Lower lobe of right lung (tissue), 2 donors: ENCODE measurements at regions not wholly inside any gene's neighbourhood (a gene's known extent, or its start where the extent isn't known, plus 50 kb on each side); places are given as distances from the start of the nearest gene placed in this dataset.
"Not testable (repeated sequence)": the region's sequence is repeated elsewhere in the genome, so short reads cannot be mapped to it uniquely, and the experiment has no call there.

Experiments
- ATAC-seq, 2 donors: fragments of 200-7000 bp; cut with Tn5 transposase; one replicate each; pipeline ENCODE4 v1.9.1; 2020 to 2022; ENCODE audit warnings: mild to moderate bottlenecking in 2 of 2, moderate library complexity in 2 of 2
- DNase-seq: peaks from one replicate; pipeline ENCODE4 v3.0.0-alpha.2; 2020
- H3K27ac ChIP-seq: fragments of 200-600 bp; one replicate; pipeline ENCODE4 v1.8.0; 2022
- H3K27me3 ChIP-seq: fragments of 200-600 bp; one replicate; pipeline ENCODE4 v1.8.0; 2022; ENCODE audit warnings: low read depth
- H3K36me3 ChIP-seq: fragments of 200-600 bp; one replicate; pipeline ENCODE4 v1.8.0; 2022; ENCODE audit warnings: mild to moderate bottlenecking
- H3K4me1 ChIP-seq: fragments of 200-600 bp; one replicate; pipeline ENCODE4 v1.8.0; 2022
- H3K4me3 ChIP-seq: fragments of 200-600 bp; one replicate; pipeline ENCODE4 v1.8.0; 2022; ENCODE audit warnings: mild to moderate bottlenecking
- H3K9me3 ChIP-seq: fragments of 200-600 bp; one replicate; pipeline ENCODE4 v1.8.0; 2022
- intact Hi-C: fragments of 100-400 bp; cut with DNase I; formaldehyde crosslinking; loops from one replicate; pipeline ENCODE4 v1.11.0; 2022
- TF ChIP-seq, protein P1 (sequence below): fragments of 200-600 bp; IDR thresholded peaks from one replicate; pipeline ENCODE4 v1.8.0; 2022; ENCODE audit warnings: antibody characterized with exemption, mild to moderate bottlenecking
- donor health status: DM: no; HTN: yes; CAD: no; lungs with severe emphysema.

DNA sequence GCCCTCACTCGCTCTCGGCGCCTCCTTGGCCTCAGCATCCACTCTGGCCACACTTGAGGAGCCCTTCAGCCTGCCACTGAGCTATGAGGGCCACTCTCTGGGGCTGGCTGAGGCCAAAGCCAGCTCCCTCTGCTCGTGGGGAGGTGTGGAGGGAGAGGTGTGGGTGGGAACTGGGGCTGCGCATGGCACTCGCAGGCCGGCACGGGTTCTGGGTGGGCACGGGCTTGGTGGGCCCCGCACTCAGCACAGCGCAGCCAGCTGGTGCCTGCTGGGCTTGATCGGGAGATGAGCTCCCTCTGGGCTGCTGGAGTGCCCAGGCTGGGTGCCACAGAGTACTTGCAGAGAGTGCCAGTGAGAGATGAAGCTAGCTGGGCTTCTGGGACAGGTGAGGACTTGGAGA, 875.5 kb downstream of the XPNPEP1 start:
- no peak overlapping the region for H3K4me3 ChIP-seq
- H3K36me3 ChIP-seq = no peaks in the 10 kb centered on the region
- intact Hi-C loops = no loop called here
- no peaks in the 10 kb centered on the region for H3K4me1 ChIP-seq
- H3K9me3 ChIP-seq = no peaks in the 10 kb centered on the region
- TF ChIP-seq, protein P1, sequence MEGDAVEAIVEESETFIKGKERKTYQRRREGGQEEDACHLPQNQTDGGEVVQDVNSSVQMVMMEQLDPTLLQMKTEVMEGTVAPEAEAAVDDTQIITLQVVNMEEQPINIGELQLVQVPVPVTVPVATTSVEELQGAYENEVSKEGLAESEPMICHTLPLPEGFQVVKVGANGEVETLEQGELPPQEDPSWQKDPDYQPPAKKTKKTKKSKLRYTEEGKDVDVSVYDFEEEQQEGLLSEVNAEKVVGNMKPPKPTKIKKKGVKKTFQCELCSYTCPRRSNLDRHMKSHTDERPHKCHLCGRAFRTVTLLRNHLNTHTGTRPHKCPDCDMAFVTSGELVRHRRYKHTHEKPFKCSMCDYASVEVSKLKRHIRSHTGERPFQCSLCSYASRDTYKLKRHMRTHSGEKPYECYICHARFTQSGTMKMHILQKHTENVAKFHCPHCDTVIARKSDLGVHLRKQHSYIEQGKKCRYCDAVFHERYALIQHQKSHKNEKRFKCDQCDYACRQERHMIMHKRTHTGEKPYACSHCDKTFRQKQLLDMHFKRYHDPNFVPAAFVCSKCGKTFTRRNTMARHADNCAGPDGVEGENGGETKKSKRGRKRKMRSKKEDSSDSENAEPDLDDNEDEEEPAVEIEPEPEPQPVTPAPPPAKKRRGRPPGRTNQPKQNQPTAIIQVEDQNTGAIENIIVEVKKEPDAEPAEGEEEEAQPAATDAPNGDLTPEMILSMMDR = no peak
- ATAC-seq = peak in 1 of 2 donors; percentile 46
- H3K27me3 ChIP-seq = no peaks in the 10 kb centered on the region
- DNase-seq = no peak
- H3K27ac ChIP-seq = no peak overlapping the region

DNA sequence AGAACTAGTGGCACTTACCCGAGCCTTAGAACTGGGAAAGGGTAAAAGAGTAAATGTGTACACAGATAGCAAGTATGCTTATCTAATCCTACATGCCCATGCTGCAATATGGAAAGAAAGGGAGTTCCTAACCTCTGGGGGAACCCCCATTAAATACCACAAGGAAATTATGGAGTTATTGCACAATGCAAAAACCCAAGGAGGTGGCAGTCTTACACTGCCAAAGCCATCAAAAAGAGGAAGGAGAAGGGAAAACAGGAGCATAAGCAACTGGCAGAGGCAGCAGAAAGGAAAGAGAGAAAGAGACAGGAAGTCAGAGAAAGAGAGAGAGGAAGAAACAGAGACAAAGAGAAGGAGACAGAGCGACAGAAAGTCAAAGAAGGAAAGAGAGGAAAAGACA, 876.9 kb downstream of the XPNPEP1 start:
- intact Hi-C loops = not testable (repeated sequence)

DNA sequence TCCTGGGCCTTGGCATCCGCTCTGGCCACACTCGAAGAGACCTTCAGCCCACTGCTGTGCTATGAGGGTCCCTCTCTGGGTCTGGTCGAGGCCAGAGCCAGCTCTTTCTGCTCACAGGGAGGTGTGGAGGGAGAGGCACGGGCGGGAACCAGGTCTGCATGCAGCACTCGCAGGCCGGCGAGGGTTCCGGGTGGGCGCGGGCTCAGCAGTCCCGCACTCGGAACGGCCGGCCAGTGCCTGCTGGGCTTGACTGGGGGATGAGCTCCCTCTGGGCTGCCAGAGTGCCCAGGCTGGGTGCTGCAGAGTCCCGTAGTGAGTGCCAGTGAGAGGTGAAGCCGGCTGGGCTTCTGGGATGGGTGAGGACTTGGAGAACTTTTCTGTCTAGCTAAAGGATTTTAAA, 882.7 kb downstream of the XPNPEP1 start:
- intact Hi-C loops = no loop called here
- Histone ChIP-seq H3K4me3 (no peak overlapping the region), H3K27ac (no peak overlapping the region), H3K4me1 (no peaks in the 10 kb centered on the region), H3K27me3 (no peaks in the 10 kb centered on the region), H3K9me3 (no peaks in the 10 kb centered on the region), H3K36me3 (no peaks in the 10 kb centered on the region)
- ATAC-seq (no peak), DNase-seq (no peak)
- TF ChIP-seq, protein P1 = no peak

More for the DNA sequence above, 876.9 kb downstream of the XPNPEP1 start:
- H3K4me3 ChIP-seq, H3K9me3 ChIP-seq, H3K36me3 ChIP-seq, H3K27ac ChIP-seq, H3K4me1 ChIP-seq, H3K27me3 ChIP-seq, DNase-seq, ATAC-seq: not testable (repeated sequence)

DNA sequence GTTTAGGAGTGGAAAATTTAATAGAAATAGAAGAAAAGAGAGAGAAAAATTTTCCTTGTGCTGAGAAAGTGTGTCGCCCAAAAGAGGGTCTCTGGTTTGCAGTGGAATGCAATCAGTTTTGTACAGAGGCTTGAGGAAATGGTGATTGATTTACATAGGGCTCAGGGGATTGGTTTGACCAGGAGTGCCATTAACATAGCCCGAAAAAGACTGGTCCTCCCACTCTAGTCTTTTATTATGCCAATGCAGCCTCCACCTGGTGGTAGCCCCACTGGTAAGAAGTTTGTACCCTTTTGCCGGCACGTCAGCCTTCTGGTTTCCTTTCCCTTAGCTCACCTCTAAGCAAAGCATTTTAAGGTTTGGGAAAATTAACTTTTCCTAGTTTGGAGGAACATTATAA, 885.3 kb downstream of the XPNPEP1 start:
- DNase-seq = no peak
- Histone ChIP-seq H3K4me3 (no peak overlapping the region), H3K27me3 (no peaks in the 10 kb centered on the region), H3K4me1 (no peaks in the 10 kb centered on the region), H3K27ac (no peak overlapping the region), H3K9me3 (no peaks in the 10 kb centered on the region), H3K36me3 (no peaks in the 10 kb centered on the region)
- intact Hi-C loops = no loop called here
- TF ChIP-seq, protein P1 = no peak
- ATAC-seq = no peak

DNA sequence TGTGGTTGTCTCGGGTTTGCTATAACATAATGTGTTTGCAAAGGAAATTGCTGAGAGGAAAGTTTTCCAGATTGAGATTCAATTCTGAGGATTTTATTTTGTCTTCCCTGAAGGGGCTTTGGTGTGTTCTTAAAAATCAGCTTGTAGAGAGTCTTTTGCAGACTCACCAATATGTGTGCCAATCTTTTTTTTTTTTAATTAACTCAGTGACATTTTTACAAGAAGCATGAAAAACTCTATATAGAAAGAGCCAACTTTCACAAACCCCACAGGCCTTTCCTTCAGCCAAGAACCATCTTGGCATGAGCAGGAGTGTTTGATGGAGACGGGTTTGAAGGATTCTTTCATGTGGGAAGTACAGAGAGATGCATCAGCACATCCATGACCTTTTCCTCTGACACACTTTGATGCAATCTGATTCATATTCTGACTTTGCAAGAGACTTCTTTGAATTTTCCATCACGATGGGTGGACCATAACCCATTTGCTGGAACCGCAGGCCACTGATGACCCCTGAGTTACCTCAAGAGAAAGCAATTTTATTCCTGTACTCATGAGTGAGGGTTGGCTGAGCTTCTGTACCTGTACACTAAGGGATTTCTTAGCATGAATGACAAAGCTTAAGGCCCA, 892.6 kb downstream of the XPNPEP1 start:
- TF ChIP-seq, protein P1 = no peak
- Histone ChIP-seq H3K4me3 (no peak overlapping the region), H3K4me1 (no peaks in the 10 kb centered on the region), H3K9me3 (no peaks in the 10 kb centered on the region), H3K27ac (no peak overlapping the region), H3K36me3 (no peaks in the 10 kb centered on the region), H3K27me3 (no peaks in the 10 kb centered on the region)
- intact Hi-C loops = no loop called here
- no peak for ATAC-seq
- no peak for DNase-seq

DNA sequence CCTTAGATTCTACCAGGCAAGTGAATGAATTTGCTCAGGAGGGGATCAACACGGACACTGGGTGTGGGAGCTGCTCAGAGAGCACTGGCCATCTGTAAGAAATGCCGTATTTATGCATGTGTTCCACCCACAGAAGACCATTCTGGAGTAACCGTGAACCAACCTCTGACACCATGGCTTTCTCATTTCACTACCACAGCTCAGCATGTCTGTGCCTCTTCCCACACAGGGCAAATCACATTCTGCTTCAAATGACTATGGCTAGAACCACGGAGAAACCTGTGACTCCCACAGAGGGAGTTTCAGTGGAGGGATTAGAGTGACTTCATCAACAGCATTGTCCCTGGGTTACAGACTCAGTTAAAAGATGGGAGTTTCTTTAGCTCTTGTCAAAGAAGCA, 893.4 kb downstream of the XPNPEP1 start:
- Histone ChIP-seq H3K4me1 (no peaks in the 10 kb centered on the region), H3K4me3 (no peak overlapping the region), H3K36me3 (no peaks in the 10 kb centered on the region), H3K27ac (no peak overlapping the region), H3K9me3 (no peaks in the 10 kb centered on the region), H3K27me3 (no peaks in the 10 kb centered on the region)
- DNase-seq (no peak), ATAC-seq (no peak)
- TF ChIP-seq, protein P1 = no peak
- intact Hi-C loops = no loop called here
